ENCODE measurements at regions not wholly inside any gene's neighbourhood (a gene's known extent, or its start where the extent isn't known, plus 50 kb on each side); places are given as distances from the start of the nearest gene placed in this dataset.

DNA sequence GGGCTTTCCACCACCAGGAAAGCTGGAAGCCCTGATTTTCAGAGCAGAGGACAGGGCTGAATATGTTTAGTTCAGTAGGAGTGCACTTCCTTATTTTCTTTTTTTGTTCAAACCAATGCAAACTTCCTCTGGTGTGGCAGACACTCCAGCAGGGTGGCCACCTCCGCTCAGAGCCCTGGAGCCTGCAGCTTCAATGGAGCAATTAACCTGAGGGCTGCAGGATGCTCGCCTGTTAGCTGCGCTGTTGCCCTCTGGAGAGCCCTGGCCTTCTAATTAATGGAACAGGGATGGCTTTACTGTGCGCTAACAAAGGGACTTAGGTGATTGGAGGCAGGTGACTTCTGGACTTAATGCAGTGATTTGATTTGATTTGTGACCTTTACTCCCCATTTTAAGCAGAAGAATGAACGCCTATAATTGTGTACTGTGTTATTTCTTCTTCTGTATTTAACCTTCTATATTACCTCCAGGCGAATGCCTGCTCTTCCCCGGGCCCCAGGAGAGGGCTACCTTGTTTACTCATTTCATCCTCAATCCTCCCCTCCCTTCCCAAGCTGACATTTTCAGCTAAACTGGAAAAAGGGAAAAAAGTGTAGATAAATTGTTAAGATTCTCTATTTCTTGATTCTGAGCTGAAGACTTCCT lies 123.0 kb upstream of the CTBP2 start:
- TF ChIP-seq, protein P1, sequence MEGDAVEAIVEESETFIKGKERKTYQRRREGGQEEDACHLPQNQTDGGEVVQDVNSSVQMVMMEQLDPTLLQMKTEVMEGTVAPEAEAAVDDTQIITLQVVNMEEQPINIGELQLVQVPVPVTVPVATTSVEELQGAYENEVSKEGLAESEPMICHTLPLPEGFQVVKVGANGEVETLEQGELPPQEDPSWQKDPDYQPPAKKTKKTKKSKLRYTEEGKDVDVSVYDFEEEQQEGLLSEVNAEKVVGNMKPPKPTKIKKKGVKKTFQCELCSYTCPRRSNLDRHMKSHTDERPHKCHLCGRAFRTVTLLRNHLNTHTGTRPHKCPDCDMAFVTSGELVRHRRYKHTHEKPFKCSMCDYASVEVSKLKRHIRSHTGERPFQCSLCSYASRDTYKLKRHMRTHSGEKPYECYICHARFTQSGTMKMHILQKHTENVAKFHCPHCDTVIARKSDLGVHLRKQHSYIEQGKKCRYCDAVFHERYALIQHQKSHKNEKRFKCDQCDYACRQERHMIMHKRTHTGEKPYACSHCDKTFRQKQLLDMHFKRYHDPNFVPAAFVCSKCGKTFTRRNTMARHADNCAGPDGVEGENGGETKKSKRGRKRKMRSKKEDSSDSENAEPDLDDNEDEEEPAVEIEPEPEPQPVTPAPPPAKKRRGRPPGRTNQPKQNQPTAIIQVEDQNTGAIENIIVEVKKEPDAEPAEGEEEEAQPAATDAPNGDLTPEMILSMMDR (conservative IDR thresholded peaks at IDR 0.05; ENCODE audit: low read depth, low read length) = no peak
- no peak for TF ChIP-seq EZH2 (IDR thresholded peaks at IDR 0.05; ENCODE audit: borderline replicate concordance, low read depth, low read length, poor library complexity, severe bottlenecking)
